8988T (cell line): ENCODE measurements at regions not wholly inside any gene's neighbourhood (a gene's known extent, or its start where the extent isn't known, plus 50 kb on each side); places are given as distances from the start of the nearest gene placed in this dataset.
A peak's percentile ranks its signal among the peaks of the same experiment; 100 is the strongest.

Experiments
- DNase-seq: peaks from one replicate; pipeline ENCODE4 v3.0.0; 2011

DNA sequence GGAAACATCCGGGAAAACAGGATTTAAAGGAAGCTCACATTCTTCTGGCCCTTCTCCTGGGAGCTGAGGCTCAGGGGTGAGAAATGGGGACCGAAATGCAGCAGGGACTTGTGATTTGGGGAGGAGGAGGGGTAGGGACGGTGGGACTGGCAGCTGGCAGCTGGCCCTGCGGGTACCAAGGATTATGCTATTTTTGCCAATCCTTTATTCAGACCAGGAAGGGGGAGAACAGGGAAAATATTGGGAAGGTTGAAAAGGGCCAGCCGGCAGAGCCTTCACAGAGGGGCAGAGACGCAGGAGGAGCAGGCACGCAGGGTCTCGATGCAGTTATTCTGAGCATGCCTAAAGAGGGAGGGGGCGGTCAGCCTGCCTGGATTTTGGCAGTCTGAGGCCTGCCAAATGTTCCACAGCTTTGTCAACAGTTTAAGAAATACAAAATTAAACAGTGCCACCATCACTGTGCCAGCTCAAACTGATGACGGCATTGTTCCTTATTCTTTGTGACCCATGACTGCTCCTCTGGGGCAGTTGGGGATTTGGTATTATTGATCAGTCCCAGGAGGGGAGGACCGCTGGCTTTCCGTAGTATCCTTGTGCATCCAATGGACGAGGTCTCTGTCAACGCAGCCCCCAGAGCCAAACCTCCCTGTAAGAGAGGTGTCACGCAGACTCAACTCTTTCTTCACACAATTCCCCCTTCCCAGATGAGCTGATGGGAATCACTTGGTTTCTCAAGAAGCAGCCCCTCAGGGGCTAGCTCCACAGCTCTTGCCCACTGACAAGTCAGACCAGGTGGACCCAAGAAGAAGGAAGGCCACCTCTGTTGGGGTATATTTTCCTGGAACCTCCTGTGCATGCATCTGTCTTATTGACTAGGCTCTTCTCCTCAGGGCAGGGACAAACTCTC is 553.3 kb downstream of the BNC2 start:
- no peak for DNase-seq

DNA sequence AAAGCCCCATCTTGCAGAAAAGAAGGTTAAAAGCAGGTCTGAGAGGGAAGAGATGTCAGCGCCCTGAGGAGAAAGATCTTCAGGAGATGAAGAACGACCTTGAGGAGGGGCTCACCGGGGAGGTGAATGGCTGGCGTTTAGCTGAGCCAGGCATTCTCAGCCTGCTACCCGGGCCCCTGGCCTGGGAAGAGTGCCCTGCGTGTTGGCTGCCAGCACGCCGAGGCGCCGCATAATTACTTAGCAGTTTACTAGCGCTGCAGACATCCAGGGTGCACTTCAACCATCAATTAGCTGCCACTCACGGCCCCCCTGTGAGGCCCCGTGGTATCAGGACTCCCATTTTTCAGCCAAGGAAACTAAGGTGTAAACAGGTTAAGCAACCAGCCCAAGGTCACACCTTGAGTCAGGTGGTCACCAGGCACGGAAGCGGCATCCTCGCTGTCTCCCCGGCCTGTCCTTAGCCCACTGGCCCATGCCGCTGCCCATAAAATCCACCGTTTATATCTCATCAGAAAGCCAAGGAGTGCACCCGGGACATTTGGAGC is 551.9 kb downstream of the BNC2 start:
- DNase-seq = no peak

DNA sequence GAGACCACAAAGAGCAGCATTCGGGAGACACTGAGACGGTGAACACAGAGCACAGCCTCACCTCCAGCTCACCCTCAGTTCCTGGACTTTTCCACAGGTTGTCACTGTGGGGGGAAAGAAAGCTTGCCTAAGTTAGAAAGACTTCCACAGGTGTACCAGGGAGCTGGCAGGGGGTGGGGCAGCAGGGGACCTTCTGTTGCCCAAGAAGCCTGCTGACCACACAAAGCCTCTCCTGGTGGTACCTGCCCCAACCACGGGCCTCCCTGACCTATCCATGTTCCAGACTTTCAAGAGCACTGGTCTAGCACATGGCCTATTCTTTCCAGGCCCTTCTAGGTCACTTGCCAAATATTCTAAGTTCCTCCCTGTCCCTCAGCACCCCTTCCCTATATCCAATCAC is 550.8 kb downstream of the BNC2 start:
- DNase-seq = no peak

DNA sequence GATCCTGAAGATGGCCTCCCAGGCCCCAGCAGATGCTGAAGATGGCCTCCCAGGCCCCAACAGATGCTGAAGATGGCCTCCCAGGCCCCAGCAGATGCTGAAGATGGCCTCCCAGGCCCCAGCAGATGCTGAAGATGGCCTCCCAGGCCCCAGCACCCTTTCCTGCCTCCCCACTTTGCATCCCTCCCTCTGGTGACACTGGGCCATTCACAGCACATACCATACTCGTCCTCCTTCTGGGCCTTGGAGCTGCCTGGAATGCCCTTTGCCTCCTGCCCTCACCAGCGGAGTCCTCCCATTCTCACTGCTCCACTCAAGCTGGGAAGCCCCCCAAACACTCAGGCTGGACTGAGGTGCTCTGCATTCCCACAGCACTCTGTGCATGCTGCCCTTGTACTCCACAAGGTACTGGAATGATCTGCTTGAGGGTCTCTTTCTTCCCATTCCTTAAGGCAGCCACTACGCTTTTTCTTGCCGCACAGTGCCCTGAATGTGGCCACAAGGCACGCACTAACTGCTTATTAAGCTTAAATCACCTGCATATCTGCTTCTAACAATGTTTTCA is 550.0 kb downstream of the BNC2 start:
- DNase-seq = no peak

DNA sequence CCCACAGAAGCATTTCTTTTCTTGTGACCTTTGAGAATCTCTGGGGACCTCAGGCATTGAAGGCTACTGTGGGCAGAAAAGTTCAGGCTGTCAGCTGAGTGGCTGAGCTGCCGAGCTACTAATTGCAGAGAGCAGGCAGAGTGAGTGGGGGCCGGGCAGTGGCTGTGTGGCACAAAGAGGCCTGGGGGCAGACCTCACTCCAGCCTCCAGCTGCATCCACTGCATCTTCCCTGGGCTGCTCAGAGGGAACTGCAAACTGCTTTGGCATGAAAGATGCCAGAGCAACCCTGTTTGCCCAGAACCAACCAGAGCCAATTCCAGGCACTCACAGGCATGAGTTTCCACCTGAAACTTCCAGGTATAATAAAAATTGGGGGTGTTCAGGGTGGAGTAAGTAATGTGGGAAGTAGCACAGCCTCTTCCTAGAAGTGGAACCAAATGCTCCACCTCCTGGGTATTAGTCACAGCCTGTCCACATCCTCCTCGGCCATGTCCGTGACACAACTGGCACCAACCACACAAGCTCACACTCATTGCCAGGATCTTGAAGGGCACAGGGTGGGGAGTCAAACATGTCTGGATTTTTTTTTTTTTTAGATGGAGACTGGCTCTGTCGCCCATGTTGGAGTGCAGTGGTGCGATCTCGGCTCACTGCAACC is 548.9 kb downstream of the BNC2 start:
- DNase-seq = no peak

DNA sequence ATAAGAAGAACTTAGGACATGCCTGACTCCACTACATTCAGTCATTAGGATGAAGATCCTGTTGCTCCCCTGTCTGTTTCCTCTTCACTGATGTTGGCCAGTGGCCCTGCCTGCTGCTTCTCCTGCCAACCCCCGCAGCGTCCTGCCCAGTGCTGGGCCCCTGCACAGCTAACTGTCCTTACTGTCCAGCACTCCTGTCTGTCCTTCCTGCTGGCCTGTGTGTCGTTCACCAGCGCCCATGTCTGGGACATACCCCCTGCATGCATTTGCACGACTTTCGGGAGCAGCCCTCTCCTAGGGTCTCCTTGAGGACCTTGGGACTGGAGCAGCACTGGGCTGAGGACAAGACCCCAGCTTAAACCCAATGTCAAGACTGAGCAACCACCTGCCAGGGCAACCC is 547.6 kb downstream of the BNC2 start:
- DNase-seq = no peak

DNA sequence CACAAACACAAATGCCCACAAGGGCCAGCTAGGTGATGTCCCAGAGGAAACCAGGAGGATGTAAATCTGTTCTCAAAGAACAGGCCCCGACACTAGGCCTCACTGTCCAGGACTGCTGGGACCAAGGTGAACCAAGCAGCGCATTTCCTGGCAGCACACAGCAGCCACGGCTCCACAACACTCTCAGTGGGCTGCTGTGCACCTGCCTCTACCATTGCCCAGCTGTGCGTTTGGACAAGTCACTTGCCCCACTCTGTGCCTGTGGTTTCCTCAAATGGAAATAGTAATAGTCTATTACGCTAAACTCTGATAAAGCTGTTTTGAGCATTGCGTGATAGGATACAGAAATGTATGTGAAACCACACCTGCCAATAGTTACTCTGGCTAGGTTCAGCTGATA is 544.5 kb downstream of the BNC2 start:
- no peak for DNase-seq

DNA sequence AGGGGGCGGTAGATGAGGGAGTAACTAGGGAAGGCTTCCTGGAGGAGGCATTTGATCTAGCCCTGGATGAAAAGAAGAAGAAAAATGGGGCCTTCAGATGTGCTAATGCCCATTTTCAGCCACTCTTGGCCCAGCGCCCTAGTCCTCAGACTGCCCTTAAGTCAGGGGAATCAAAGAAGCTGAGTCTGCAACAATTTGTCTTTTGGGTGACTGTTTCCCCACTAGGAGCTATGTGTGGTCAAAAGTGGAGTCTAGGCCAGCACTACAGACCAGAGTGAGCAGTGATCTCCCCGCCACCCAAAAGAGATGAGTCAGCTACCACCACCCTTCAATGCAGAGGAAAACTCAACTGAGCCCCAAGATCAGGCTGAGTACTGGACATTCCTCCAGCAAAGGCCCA is 542.1 kb downstream of the BNC2 start:
- DNase-seq = no peak

DNA sequence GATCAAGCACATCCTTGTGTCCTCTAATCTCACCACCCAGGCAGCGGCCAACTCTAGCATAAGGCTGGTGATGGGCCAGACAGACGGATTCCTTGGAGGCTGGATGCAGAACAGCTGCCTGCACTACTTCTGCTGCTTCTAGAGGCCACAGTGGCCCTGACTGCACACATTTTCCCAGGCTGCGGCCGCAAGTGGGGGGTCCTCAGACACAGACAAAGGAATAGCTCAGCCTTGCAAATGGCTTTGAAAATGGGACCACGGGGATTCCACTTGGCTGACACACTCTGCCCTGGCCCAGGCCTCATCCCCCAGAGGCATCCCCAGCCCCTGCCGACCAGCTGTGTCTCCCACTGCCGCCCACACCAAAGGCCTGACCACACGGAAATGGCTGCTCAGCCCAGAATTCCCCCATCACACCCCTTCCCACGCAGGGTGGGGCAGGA is 540.8 kb downstream of the BNC2 start:
- no peak for DNase-seq

DNA sequence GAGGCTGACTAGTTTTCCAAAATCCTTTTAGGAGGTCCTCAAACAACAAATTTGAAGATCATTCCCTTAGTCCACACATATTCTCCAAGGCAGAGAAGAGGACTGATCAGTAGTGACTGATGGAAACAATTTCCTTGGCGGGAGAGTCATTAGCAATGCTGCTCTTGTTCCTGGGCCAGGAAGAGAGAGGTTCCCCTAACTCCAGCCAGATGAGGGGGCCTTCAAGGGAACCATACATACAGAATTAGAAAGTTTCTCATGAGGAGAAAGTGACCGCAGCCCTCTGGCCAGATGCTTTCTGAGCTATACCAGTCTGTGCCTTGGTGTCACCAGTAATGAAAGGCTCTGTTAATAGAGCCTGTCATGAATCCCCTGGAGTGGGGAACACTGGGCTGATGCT is 539.4 kb downstream of the BNC2 start:
- no peak for DNase-seq

DNA sequence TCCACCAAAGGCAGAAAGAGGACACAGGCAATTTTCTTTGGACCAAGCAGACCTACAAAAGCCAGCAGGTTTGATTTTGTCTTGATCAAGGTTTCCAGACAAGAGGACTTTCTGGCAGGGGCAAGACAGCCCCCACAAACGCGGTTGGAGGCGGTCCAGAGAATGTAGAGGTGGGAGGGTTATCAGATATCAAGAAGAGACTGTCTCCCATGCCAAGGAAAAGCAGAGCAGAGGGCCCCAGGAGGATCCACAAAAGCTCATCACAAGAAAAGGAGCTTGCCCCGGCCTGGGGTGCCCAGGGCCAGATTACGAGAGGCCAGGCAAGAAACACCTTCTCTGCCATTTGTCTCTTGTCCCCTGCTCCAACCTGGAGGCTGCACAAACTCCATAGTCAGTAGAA is 538.9 kb downstream of the BNC2 start:
- DNase-seq = no peak

DNA sequence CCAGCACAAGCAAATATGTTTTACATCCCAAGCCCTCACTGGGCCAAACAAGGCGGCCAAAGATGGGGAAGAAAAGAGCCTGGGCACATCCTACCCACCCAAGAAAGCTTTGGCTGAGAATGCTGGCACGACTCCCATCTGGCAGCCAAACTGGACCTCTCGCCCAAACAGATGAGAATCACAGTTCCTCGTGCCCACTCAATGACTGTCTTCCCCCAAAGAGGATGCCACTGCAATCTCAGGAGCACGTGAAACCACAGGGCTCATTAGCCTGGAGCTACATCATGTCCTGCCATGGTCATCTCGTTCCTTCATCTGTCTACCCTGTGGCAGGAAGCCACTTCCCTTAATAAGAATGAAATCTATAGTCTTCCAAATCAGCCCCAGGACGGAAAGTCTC is 536.8 kb downstream of the BNC2 start:
- no peak for DNase-seq

DNA sequence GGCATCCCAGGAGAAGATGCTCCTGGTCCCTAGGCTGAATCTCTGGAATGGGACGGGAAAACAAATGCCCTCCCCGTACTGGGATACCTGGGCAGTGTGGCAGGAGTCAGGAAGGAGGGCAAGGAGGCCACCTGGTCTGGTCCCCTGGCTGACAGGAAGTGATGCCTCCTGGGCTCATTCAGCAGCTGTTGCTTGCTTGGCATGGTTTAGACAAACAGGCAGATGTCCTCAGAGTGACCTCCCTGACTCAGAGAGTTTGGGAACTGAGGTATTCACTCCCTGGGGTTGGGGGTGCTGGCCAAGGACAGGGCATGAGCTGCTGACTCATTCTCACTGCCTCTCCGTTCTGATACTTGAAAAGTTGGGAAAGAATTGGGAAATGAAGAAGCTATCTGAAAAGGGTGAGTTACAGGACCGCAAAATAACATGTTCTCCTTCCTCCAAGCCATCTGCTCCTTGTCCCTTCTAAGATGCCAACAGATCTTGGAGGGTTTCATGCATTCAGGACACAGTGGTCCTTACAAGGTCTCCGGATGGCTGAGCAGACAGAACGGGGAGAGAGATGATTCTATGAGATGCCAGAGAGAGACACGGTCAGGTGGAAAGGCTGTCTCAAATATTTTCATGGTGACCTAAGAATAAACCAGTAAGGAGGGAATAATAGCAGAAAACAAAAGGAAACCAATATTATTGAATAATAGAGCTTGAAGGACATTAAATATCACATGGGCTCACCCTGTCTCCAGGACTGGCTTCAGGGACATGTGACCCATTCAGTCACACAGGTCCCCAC is 534.5 kb downstream of the BNC2 start:
- peak; percentile 27 for DNase-seq

DNA sequence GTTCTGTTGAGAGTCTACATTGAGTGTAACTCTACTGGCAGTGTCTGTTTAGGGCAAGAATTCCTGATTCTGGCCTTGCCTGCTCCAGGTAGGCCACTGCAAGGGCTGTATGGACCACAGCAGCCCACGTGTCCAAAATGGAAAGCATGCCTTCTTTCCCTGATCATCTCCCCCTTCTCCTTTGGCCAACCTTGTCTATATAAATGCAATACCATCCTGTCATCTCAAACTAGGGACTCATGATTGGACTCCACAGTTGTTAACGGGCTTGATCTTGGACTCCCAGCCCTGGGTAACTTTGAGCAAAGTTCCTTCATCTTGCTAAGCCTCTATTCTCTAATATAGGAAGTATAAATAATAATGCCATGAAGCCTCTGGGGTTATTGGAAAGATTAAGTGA is 533.6 kb downstream of the BNC2 start:
- no peak for DNase-seq

DNA sequence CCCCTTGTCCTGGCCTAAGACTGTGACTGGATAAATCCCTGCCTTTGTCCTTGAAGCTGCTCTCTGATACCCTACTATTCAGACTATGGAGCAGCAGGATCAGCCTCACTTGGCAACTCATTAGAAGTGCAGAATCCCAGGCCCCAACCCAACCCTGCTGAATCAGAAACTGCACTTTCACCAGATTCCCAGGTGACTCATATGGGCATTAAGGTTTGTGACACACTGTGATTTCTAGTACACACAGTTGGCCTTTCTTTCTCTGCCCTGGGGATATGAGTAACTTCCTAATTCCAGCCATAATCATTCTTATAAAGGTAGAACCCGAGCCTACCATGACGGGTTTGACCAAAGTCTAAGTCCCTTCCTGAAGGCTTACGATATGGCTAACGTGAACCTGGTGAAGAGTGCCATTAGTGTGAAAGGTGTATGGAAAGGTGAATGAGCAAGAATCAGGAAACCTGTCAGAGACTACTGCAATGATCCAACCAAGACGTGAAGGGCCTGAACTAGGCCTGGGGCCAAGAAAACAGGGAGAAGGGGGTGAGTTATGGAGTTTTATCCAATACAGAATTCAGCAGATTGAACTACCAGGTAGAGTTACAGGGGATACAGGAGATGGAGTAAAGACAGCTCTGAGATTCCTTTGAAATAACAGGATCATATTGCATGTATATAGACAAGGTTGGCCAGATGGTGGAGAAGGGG is 533.0 kb downstream of the BNC2 start:
- no peak for DNase-seq

DNA sequence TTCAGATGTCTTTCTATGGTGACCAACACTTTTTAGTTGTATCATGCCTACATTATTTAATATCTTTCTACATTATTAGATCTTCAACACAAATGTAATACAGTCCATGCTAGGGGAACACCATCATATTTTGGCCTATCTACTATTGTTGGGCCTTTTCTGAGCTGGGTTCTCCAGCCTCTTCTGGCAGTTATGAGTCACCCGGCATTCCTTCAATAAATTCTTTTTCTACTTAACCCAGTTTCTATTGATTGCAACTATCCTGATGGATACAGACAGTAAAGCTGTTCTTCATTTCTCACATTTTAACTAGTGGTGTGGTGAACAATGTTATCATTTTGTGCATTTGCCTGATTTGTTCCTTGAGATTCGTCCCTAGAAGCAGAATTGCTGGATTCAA is 529.3 kb downstream of the BNC2 start:
- DNase-seq = no peak

DNA sequence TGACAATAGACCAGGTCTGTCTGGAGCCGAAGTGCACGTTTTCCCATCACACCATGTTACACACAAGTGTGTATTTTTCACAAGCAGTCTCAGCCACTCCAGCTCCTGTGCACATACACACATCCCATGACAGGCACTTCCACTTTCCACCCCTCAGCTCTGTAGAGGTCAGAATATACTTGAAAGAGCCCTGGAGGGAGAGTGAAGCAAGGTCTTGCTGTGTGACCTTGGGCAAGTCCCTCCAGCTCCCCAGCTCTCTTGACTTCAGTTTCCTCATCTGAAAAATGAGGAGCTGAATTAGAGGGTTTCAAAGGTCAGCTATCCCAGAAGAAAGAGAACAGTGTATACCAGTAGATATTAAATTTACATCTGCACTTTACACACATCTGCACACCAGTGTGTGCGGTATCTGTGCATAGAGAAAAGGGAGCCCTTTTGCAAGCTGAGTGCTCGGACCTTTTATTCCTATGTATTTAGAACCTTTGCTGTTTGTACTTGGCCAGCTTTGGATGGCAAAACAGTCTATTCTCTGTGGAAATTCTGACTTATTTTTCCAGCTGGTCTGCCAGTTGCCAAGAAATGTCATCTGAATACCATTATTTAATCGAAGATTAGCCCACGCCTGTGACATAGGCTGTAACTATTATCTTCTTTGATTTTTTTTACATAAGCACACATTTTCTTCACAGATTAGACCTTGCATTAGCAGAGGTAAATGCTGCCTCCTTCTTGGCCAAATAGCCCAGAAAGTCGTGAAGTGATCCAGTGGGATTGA is 528.0 kb downstream of the BNC2 start:
- no peak for DNase-seq

DNA sequence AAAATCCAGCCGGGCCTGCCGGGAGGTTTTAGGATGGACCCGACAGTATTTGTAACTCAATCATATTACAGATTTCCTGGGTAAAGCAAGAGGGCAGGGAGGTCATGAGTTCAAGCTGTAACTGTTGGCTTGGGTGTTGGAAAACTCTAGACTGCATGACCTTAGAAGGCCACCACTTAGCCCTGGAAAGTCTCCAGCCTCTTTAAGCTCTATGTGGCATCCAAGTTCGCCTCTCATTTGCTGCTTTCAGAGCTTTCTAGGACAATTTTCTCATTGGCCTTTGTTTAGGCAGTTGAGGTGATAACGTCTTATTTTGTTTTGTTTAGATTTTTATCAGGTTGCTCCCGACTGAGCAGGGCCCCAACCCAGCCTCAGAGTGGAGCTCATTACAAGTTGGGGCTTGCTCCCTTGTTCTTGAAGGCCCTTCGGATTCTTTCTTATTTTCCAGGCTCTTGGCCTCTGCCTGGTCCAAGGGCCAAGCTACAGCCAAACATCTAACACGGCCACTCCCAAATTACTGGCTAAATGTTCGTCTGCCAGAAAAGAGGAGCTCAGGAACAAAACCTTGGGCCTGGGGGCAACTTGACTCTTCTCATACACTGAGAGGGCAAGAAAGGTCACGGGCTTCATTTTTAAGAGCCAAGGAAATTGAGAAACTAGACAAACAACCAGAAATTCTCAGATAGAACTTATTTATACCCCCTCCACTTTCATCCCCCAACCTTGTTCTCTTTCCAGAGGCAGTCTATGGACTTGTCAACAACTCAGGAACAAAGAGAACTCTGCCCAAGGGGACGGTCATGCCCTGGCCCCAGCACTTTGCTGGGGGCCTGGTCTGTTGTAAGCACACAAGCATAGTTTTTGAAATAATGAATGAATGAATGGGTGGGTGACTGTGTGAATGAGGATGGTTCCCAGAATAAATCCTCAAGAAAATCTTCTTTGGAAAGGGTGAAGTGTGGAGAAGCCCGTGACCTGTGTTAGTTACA is 526.9 kb downstream of the BNC2 start:
- no peak for DNase-seq

DNA sequence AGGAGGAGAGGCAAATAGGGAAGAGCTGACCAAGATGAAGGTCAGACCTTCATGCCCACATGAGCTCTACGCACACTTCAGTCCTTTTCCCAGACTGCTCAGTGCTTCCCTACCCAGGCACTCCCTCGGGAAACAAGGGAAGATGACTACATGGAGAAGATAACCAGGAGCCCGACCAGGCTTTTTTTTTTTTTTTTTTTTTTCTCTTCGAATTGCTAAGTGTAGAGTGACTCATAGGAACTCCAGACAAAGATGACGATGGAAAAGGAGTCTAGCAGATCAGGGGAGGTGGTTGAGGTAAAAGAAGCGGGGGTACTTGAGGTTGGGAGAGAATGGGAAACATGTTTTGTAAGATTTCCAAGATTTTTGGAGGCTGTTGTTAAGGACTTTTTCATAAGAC is 526.1 kb downstream of the BNC2 start:
- DNase-seq = no peak

DNA sequence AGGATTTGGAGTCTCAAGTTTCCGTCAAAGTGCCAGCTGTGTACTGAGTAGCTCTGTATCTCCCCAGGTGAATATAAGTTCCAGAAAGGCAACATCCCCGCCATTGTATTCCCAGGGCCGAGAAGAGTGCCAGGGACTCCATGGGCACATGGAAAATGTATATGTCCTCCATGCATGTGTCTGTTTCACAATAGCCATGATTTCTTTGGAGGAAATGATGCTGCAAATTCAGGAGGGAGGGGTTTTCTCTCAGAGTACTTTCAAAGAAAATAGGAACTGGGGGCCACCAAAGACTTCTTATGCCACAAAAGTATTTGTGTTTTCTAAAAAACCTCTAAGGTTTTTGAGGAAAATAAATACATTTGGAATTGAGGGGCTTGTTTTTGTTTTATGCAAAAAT is 524.6 kb downstream of the BNC2 start:
- DNase-seq = no peak
